Sigmoid colon (tissue), 6 donors: ENCODE measurements at regions not wholly inside any gene's neighbourhood (a gene's known extent, or its start where the extent isn't known, plus 50 kb on each side); places are given as distances from the start of the nearest gene placed in this dataset.

Experiments used
- DNase-seq: peaks from one replicate; pipeline ENCODE4 v3.0.0-alpha.2; 2019
- H3K27ac ChIP-seq, 4 donors: fragments of 200-600 bp; sonication (generic); one replicate each; pipeline ENCODE4 v1.5.1; 2016 to 2019; ENCODE audit warnings: mild to moderate bottlenecking in 1 of 4
- H3K27me3 ChIP-seq, 3 donors: fragments of 200-600 bp; sonication (generic); one replicate each; pipeline ENCODE4 v1.5.1; 2019; ENCODE audit warnings: mild to moderate bottlenecking in 1 of 3
- H3K36me3 ChIP-seq, 4 donors: fragments of 200-600 bp; sonication (generic); one replicate each; pipeline ENCODE4 v1.5.1; 2016 to 2019
- H3K4me1 ChIP-seq, 4 donors: fragments of 200-600 bp; sonication (generic); one replicate each; pipeline ENCODE4 v1.5.1; 2017 to 2019
- H3K4me3 ChIP-seq, 4 donors: fragments of 200-600 bp; sonication (generic); one replicate each; pipeline ENCODE4 v1.5.1; 2017 to 2019; ENCODE audit warnings: mild to moderate bottlenecking in 2 of 4, moderate library complexity in 1 of 4
- H3K9me3 ChIP-seq, 4 donors: fragments of 200-600 bp in 3 of 4; sonication (generic) in 3 of 4; one replicate each; pipeline versions ENCODE4 v1.5.1 to v1.6.1; 2013 to 2019
- CTCF ChIP-seq, 4 experiments: fragments of 450-650 bp in 3 of 4; fragments of 200-600 bp in 1 of 4; IDR thresholded peaks; one replicate each; pipeline ENCODE4 v1.5.1; 2016 to 2019; ENCODE audit warnings: antibody characterized with exemption in 4 of 4, mild to moderate bottlenecking in 3 of 4, moderate library complexity in 2 of 4
- EP300 ChIP-seq, 4 donors: sonication (generic); formaldehyde crosslinking; IDR thresholded peaks; one replicate each; pipeline ENCODE4 v1.6.1; 2017; ENCODE audit warnings: antibody characterized with exemption in 4 of 4
- POLR2A ChIP-seq, 2 donors: fragments of 450-650 bp; IDR thresholded peaks; one replicate each; pipeline ENCODE4 v1.6.1; 2016; ENCODE audit warnings: antibody characterized with exemption in 2 of 2, mild to moderate bottlenecking in 2 of 2, moderate library complexity in 2 of 2
- POLR2AphosphoS5 ChIP-seq, 4 donors: sonication (generic); formaldehyde crosslinking; IDR thresholded peaks; one replicate each; pipeline ENCODE4 v1.6.1; 2017; ENCODE audit warnings: antibody characterized with exemption in 4 of 4
- WGBS, 2 donors: extraction: QIAGEN DNeasy Blood & Tissue Kit; methylation state at CpG; one replicate each; pipeline ENCODE4 v1.1.7; 2013; 5-methylcytosine and 5-hydroxymethylcytosine counted together
- intact Hi-C: fragments of 100-400 bp; cut with DNase I; formaldehyde crosslinking; loops from one replicate; pipeline ENCODE4 v1.15.1; 2023
- donor health status: healthy with polysubstance abuse.
- donor health status: healthy.

GRCh38 chr20:60529149-60529548, 570.9 kb downstream of the CDH26 start:
- no peaks in the 10 kb centered on the region for H3K27me3 ChIP-seq
- H3K27ac ChIP-seq = no peak overlapping the region
- no peak for DNase-seq
- TF ChIP-seq POLR2AphosphoS5 (IDR thresholded peaks at IDR 0.05) = no peak
- no peak for TF ChIP-seq POLR2A (IDR thresholded peaks at IDR 0.05)
- no peak for TF ChIP-seq EP300 (IDR thresholded peaks at IDR 0.05)
- TF ChIP-seq CTCF (IDR thresholded peaks at IDR 0.05) = no peak
- no peaks in the 10 kb centered on the region for H3K4me1 ChIP-seq
- H3K9me3 ChIP-seq = no peaks in the 10 kb centered on the region
- H3K36me3 ChIP-seq = no peaks in the 10 kb centered on the region
- 78 to 82% methylated on average over 5 of the region's 5 CpGs for WGBS, 2 donors
- intact Hi-C loops = no loop called here
- no peak overlapping the region for H3K4me3 ChIP-seq

- WGBS, 2 donors = 32 to 58% methylated on average over 3 of the region's 3 CpGs
- intact Hi-C loops = no loop called here
- Histone ChIP-seq H3K27ac (no peak overlapping the region), H3K9me3 (no peaks in the 10 kb centered on the region), H3K27me3 (no peaks in the 10 kb centered on the region), H3K4me1 (no peaks in the 10 kb centered on the region), H3K4me3 (no peak overlapping the region), H3K36me3 (no peaks in the 10 kb centered on the region)
- TF ChIP-seq POLR2A (IDR thresholded peaks at IDR 0.05) (no peak), EP300 (IDR thresholded peaks at IDR 0.05) (no peak), CTCF (IDR thresholded peaks at IDR 0.05) (no peak), POLR2AphosphoS5 (IDR thresholded peaks at IDR 0.05) (no peak)
- no peak for DNase-seq
Observed at GRCh38 chr20:60535211-60535610, 577.0 kb downstream of the CDH26 start.

DNA sequence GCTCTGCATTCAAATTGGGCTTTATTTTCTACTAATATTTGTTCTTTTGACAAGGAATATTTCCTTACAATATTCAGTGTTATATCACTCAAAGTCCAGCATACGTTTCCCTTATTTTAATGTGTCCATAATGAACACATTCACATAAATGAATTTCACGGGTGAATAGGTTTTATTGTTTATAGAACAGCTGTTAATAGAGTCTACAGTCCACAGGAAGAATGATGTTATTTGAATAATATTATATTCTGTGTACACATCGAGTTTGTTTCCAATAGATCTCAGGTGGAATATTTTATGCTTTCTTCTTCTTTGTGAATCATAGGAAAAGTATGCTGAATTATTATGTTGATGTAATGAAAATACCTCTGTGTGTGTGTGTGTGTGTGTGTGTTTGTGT, 582.4 kb downstream of the CDH26 start:
- H3K4me1 ChIP-seq = no peaks in the 10 kb centered on the region
- H3K27ac ChIP-seq = no peak overlapping the region
- no peaks in the 10 kb centered on the region for H3K36me3 ChIP-seq
- H3K9me3 ChIP-seq = peaks cover 0 to 2% (median 0%) of the 10 kb centered on the region in 4 donors
- WGBS, 2 donors = 46 to 66% methylated on average over 3 of the region's 3 CpGs
- H3K27me3 ChIP-seq = no peaks in the 10 kb centered on the region
- no peak for DNase-seq
- H3K4me3 ChIP-seq = no peak overlapping the region
- intact Hi-C loops = no loop called here
- TF ChIP-seq CTCF (IDR thresholded peaks at IDR 0.05) (no peak), POLR2A (IDR thresholded peaks at IDR 0.05) (no peak), EP300 (IDR thresholded peaks at IDR 0.05) (no peak), POLR2AphosphoS5 (IDR thresholded peaks at IDR 0.05) (no peak)

GRCh38 chr20:60541991-60542390, 583.8 kb downstream of the CDH26 start:
- peaks cover 0 to 2% (median 0%) of the 10 kb centered on the region in 4 donors for H3K9me3 ChIP-seq
- H3K27me3 ChIP-seq = no peaks in the 10 kb centered on the region
- intact Hi-C loops = no loop called here
- no peak overlapping the region for H3K4me3 ChIP-seq
- no peaks in the 10 kb centered on the region for H3K4me1 ChIP-seq
- TF ChIP-seq POLR2AphosphoS5 (IDR thresholded peaks at IDR 0.05) (no peak), POLR2A (IDR thresholded peaks at IDR 0.05) (no peak), EP300 (IDR thresholded peaks at IDR 0.05) (no peak), CTCF (IDR thresholded peaks at IDR 0.05) (no peak)
- H3K27ac ChIP-seq = no peak overlapping the region
- 31 to 35% methylated on average over 5 of the region's 5 CpGs for WGBS, 2 donors
- no peak for DNase-seq
- no peaks in the 10 kb centered on the region for H3K36me3 ChIP-seq

DNA sequence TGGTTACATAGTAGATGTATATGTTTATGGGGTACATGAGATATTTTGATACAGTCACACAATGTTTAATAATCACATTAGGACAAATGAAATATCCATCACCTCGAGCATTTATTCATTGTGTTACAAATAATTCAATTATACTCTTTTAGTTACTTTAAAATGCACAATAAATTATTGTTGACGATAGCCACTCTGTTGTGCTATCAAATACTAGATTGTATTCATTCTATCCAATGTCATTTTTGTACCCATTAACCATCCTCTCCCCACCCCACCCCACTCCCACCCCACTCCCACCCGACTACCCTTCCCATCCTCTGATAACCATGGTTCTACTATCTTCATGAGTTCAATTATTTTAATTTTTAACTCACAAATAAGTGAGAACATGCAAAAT, 585.4 kb downstream of the CDH26 start:
- intact Hi-C loops = no loop called here
- no peaks in the 10 kb centered on the region for H3K36me3 ChIP-seq
- H3K27ac ChIP-seq = no peak overlapping the region
- no peaks in the 10 kb centered on the region for H3K27me3 ChIP-seq
- H3K4me1 ChIP-seq = no peaks in the 10 kb centered on the region
- no peak for DNase-seq
- peaks cover 0 to 4% (median 0%) of the 10 kb centered on the region in 4 donors for H3K9me3 ChIP-seq
- 71 to 80% methylated on average over 3 of the region's 3 CpGs for WGBS, 2 donors
- TF ChIP-seq POLR2AphosphoS5 (IDR thresholded peaks at IDR 0.05) (no peak), CTCF (IDR thresholded peaks at IDR 0.05) (no peak), POLR2A (IDR thresholded peaks at IDR 0.05) (no peak), EP300 (IDR thresholded peaks at IDR 0.05) (no peak)
- no peak overlapping the region for H3K4me3 ChIP-seq
